ENCODE measurements at regions not wholly inside any gene's neighbourhood (a gene's known extent, or its start where the extent isn't known, plus 50 kb on each side); places are given as distances from the start of the nearest gene placed in this dataset.

DNA sequence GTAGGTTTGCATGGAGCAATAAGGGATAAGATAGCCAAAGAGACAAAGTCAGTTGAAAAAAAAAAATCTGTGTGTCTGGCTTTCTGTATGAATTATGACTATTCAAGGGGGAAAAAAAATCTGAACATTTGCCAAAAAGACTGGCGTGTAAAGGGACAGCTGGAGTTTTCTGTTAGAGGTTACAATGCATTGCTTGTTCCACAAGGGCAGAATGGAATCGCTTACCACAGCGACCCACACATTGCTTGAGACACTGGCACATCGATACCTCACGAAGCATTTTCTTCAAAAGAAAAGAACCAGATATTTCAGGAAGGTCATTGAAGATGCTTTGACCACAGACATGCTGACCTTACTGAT is 327.8 kb downstream of the TMEM167A start:
- in situ Hi-C loops (cut with MboI; ENCODE audit: low pct_unique_long_range_greater_than_20kb, low sequenced_read_pairs, unreplicated experiment), result no loop called here
- DNase-seq (ENCODE audit: low spot score), result no peak
- TF ChIP-seq, protein P1, sequence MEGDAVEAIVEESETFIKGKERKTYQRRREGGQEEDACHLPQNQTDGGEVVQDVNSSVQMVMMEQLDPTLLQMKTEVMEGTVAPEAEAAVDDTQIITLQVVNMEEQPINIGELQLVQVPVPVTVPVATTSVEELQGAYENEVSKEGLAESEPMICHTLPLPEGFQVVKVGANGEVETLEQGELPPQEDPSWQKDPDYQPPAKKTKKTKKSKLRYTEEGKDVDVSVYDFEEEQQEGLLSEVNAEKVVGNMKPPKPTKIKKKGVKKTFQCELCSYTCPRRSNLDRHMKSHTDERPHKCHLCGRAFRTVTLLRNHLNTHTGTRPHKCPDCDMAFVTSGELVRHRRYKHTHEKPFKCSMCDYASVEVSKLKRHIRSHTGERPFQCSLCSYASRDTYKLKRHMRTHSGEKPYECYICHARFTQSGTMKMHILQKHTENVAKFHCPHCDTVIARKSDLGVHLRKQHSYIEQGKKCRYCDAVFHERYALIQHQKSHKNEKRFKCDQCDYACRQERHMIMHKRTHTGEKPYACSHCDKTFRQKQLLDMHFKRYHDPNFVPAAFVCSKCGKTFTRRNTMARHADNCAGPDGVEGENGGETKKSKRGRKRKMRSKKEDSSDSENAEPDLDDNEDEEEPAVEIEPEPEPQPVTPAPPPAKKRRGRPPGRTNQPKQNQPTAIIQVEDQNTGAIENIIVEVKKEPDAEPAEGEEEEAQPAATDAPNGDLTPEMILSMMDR (IDR thresholded peaks at IDR 0.05; ENCODE audit: extremely low read depth, insufficient read depth, missing control alignments), result no peak

DNA sequence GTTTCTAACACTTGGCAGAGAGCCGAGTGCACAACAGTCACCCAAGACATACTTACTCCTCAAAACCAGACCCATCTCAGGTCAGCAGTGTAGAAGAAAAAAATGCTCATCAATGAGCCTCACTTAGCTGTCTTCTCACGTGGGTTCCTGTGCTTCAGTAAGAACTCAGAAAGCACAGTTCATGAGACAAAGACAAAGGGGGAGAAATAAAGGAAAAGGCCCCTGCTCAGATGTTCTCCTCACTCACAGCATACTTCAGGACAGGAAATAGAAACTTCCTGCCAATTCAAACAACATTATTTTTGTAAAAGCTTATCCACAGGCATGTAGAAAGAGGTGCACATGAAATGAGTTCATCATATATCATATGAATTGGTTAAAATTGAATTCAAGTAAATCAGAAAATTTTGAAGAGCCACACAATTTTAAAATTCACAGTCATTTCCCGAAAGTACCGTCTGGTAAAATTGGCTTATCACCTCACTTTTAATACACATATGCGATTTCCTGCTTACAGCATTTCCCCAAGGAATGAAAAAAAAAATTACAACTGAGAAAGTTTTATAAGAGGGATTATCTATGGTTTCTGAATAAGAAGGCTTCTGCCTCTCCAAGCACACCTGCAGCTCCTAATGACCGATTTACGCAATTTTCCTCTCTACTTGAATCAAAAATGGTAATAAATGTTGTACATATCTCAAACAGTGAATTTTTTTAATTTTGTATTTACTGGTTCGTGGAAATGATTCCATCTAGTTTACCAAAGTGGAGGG is 328.3 kb downstream of the TMEM167A start:
- TF ChIP-seq, protein P1 (IDR thresholded peaks at IDR 0.05; ENCODE audit: extremely low read depth, insufficient read depth, missing control alignments), result no peak
- no peak for DNase-seq (ENCODE audit: low spot score)
- in situ Hi-C loops (cut with MboI; ENCODE audit: low pct_unique_long_range_greater_than_20kb, low sequenced_read_pairs, unreplicated experiment), result no loop called here

DNA sequence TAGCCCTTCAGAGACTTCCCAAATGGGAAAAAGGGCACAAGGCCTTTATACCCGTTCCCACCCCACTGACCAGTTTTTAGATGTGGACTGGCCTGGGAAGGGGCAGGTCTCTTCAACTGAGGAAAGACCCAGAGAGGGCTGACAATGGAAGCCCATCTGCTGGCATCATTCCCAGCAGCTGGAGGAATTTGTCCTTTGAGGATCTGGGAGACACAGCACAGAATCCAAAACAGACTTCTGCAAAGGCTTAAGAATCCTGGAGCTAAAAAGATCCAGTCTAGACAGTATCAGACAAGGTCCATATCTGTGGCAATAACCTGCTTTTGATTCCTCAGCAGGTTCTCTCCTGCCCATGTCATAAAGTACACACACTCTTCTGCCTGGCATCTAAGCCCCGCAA is 329.2 kb downstream of the TMEM167A start:
- in situ Hi-C loops (cut with MboI; ENCODE audit: low pct_unique_long_range_greater_than_20kb, low sequenced_read_pairs, unreplicated experiment), result no loop called here
- TF ChIP-seq, protein P1 (IDR thresholded peaks at IDR 0.05; ENCODE audit: extremely low read depth, insufficient read depth, missing control alignments), result no peak
- DNase-seq (ENCODE audit: low spot score), result no peak

DNA sequence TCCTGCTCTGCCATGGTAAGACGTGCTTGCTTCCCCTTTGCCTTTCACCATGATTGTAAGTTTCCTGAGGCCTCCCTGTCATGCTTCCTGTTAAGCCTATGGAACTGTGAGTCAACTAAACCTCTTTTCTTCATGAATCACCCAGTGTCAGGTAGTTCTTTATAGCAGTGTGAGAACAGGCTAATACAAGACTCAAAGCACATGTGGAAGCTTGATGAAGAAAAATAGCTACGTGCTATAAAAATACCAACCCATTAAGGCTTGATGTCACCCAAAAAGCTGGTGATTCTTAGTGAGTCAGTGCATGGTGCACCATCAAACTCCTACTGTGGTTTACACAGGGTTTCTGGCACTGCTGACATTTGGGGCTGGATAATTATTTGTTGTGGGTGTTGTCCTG is 332.2 kb downstream of the TMEM167A start:
- in situ Hi-C loops (cut with MboI; ENCODE audit: low pct_unique_long_range_greater_than_20kb, low sequenced_read_pairs, unreplicated experiment), result no loop called here
- TF ChIP-seq, protein P1 (IDR thresholded peaks at IDR 0.05; ENCODE audit: extremely low read depth, insufficient read depth, missing control alignments), result no peak
- DNase-seq (ENCODE audit: low spot score), result no peak

DNA sequence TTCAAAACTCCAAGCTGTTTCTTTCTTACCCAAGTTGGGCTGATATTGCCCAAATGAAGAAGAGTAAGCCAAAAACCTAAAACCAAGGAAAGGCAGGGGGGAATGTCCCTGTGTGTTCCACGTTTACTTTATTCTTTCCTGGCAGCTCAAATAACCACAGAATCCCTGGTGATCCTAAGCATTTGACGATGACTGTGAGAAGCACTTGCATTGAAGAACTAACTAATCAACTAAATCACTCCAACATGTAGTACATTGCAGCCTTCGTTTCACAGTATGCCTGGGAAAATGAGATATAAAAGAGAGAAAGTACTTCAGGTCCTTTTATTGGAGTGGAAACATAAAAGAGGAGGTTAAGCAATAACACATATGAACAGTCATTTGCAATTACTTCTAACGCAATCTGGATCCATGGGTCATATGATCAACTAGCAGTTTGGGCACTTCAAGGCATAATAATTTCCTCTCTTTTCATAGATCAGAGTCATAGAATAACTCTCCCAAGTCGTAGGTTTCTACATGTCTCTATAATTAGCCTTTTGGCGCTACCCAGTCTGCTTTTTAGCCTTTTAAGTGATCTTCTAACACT is 338.4 kb downstream of the TMEM167A start:
- in situ Hi-C loops (cut with MboI; ENCODE audit: low pct_unique_long_range_greater_than_20kb, low sequenced_read_pairs, unreplicated experiment), result no loop called here
- TF ChIP-seq, protein P1 (IDR thresholded peaks at IDR 0.05; ENCODE audit: extremely low read depth, insufficient read depth, missing control alignments), result no peak

DNA sequence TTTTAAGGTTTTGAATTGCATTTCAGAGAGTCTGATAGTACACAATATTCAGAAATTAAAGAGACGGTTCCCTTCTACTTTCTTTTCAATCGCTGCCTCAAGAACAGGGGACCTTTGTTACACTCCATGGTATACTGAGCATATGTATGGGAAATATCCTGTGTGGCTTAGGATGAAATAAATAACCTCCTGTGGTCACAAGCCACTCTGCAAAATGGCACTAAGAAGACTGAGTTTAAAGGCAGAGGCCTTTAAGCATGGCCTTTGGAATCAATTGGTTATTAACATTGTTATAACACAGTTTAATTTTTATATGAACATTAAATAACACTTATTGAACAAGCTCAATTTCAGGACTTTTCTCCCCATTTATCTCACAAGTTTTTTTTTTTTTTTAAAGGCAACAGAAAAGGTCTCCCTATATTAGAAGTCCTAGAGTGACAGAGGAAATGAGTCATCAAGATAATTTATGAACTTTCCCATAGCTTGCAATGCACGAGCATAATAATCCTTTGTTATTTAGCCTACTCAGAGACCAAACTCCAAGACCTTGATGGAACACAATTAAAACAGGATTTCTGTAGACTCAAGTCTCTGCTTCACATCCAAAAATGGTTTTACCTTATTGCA is 341.9 kb downstream of the TMEM167A start:
- TF ChIP-seq, protein P1 (IDR thresholded peaks at IDR 0.05; ENCODE audit: extremely low read depth, insufficient read depth, missing control alignments), result no peak
- in situ Hi-C loops (cut with MboI; ENCODE audit: low pct_unique_long_range_greater_than_20kb, low sequenced_read_pairs, unreplicated experiment), result no loop called here
- no peak for DNase-seq (ENCODE audit: low spot score)

More for the DNA sequence above, 338.4 kb downstream of the TMEM167A start:
- no peak for DNase-seq (ENCODE audit: low spot score)
